ENCODE measurements at regions not wholly inside any gene's neighbourhood (a gene's known extent, or its start where the extent isn't known, plus 50 kb on each side); places are given as distances from the start of the nearest gene placed in this dataset.

DNA sequence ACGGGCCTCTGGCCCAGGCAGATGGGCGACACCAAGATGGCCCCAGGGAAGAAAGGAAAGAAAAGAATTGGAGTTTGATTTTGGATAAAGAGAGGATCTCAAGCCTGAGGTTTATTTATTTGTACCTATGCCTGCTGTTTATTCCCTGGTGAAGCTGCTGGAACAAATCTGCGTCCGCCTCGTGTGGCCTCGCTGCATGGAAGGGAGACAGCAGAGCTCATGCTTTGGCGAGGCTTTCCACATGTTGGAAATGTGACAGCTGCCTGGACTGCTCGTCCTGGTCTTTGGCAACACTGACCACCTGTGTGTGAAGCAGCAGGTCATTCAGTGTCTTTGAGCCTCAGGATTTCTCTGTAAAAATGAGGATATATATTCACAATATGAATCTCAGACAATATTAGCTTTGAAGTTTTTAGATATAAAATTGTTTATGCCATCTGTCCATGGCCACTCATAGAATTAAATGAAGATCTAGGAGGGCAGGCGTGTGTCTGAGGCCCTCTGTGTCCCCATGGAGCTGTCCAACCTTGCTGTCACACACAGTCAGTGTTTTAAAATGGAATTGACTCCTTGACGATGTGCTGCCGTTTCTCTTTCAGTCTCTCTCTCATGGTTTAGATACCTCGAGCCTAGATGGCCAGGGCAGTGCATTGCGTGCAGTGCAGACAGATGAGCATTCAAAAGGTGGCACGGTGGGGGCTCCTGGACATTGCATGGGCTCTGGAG is 94.3 kb downstream of the SOCS6 start:
- POLR2A ChIA-PET = interaction anchor here (0.7 to 5.6 kb wide), 8 partner anchors 11 to 96 kb away, joined by 3 to 50 read pairs (median 8); no protein-coding TSS in a partner anchor
- peaks cover 0 to 4% of the 10 kb centered on the region in 2 experiments; a peak in 1 of 4 replicates for H3K9me3 ChIP-seq (ENCODE audit: control insufficient read depth in 1 of 2, insufficient read depth in 1 of 2, low read depth in 1 of 2, low read length in 2 of 2)
- 0 out of 2 replicates have a peak, but pooled peaks have one; percentile 19 for TF ChIP-seq POLR2AphosphoS5 (IDR thresholded peaks at IDR 0.05; ENCODE audit: low read depth, low read length)
- TF ChIP-seq, protein P1, sequence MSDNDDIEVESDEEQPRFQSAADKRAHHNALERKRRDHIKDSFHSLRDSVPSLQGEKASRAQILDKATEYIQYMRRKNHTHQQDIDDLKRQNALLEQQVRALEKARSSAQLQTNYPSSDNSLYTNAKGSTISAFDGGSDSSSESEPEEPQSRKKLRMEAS (IDR thresholded peaks at IDR 0.05) = no peak
- no peak for TF ChIP-seq SRF (IDR thresholded peaks at IDR 0.05; ENCODE audit: low read depth)
- TF ChIP-seq EZH2phosphoT487 (IDR thresholded peaks at IDR 0.05; ENCODE audit: borderline replicate concordance) = no peak
- no peak overlapping the region for H2AFZ ChIP-seq (ENCODE audit: low read depth, low read length, poor library complexity, severe bottlenecking)
- peak overlapping the region; percentile 82 for H3K4me2 ChIP-seq (ENCODE audit: low read length)
- H3K36me3 ChIP-seq (ENCODE audit: control insufficient read depth in 1 of 2, insufficient read depth in 2 of 2, low read length in 2 of 2) = peaks cover 0 to 9% of the 10 kb centered on the region in 2 experiments; a peak in 1 of 4 replicates
- DNase-seq (ENCODE audit: low read depth, low spot score) (no peak), ATAC-seq (peak; percentile 5; the same call in 1 of the 2 replicates)
- BruUV-seq (replicated peaks) = no TSS peak
- no peaks in the 10 kb centered on the region for H3K27me3 ChIP-seq (ENCODE audit: insufficient read depth, low read length)
- H3K4me3 ChIP-seq (replicated peaks in 1 of 2; ENCODE audit: low read depth in 1 of 2, low read length in 2 of 2) = peak overlapping the region; percentile 42 to 53
- RAD21 ChIA-PET (ENCODE audit: low non-redundant PET in 1 of 2, low total read pairs in 2 of 2, uncharacterized antibody in 2 of 2, unreplicated experiment in 2 of 2) = interaction anchor here (0.6 to 1.4 kb wide), 2 partner anchors 10 to 18 kb away, joined by 3 to 7 read pairs; no protein-coding TSS in a partner anchor
- intact Hi-C loops (cut with micrococcal nuclease) = no loop called here
- no peaks in the 10 kb centered on the region for H3K9me2 ChIP-seq (ENCODE audit: insufficient read depth)
- H3K4me1 ChIP-seq (ENCODE audit: control insufficient read depth in 1 of 2, insufficient read depth in 2 of 2, low read length in 2 of 2) = peaks cover 49 to 86% of the 10 kb centered on the region in 2 experiments
- peaks cover 15% of the 10 kb centered on the region; the same call in 1 of the 2 replicates for H3K79me2 ChIP-seq (ENCODE audit: insufficient read depth, low read length)
- CTCF ChIA-PET = interaction anchor here (1.3 kb wide), 1 partner anchor 10 kb away, joined by 4 read pairs; no protein-coding TSS in a partner anchor
- peak overlapping the region; percentile 99 for H3K27ac ChIP-seq (ENCODE audit: low read depth, low read length)
- no peaks in the 10 kb centered on the region for H4K20me1 ChIP-seq (ENCODE audit: insufficient read depth)
- H3K9ac ChIP-seq (ENCODE audit: low read length) = peak overlapping the region; percentile 73

DNA sequence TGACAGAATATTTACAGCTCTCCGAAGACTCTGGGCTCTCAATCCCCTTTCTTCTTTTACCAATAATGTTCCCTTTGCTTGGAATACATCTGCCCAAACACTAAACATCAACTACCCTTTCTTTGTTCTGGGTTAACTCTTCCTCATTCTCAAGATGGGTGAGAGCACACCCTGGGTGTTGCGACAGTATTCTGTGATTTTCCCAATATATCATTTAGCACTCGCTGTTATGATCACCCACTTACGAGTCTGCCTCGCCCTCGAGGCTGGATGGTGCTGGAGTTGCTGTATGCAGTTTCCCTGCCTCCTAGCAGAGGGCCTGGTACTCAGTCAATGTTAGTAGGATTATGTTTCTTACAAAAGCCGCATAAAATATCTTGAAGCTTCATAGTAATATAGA is 93.2 kb downstream of the SOCS6 start:
- Histone ChIP-seq H3K9me3 (ENCODE audit: control insufficient read depth in 1 of 2, insufficient read depth in 1 of 2, low read depth in 1 of 2, low read length in 2 of 2) (no peaks in the 10 kb centered on the region; a peak in 1 of 4 replicates), H4K20me1 (ENCODE audit: insufficient read depth) (no peaks in the 10 kb centered on the region), H2AFZ (ENCODE audit: low read depth, low read length, poor library complexity, severe bottlenecking) (no peak overlapping the region), H3K27ac (ENCODE audit: low read depth, low read length) (peak overlapping the region; percentile 99), H3K4me3 (replicated peaks in 1 of 2; ENCODE audit: low read depth in 1 of 2, low read length in 2 of 2) (no peak overlapping the region), H3K4me2 (ENCODE audit: low read length) (peak overlapping the region; percentile 82), H3K4me1 (ENCODE audit: control insufficient read depth in 1 of 2, insufficient read depth in 2 of 2, low read length in 2 of 2) (peaks cover 60 to 95% of the 10 kb centered on the region in 2 experiments), H3K27me3 (ENCODE audit: insufficient read depth, low read length) (no peaks in the 10 kb centered on the region), H3K79me2 (ENCODE audit: insufficient read depth, low read length) (peaks cover 15% of the 10 kb centered on the region; the same call in 1 of the 2 replicates), H3K9ac (ENCODE audit: low read length) (peak overlapping the region; percentile 73), H3K36me3 (ENCODE audit: control insufficient read depth in 1 of 2, insufficient read depth in 2 of 2, low read length in 2 of 2) (peaks cover 0 to 4% of the 10 kb centered on the region in 2 experiments; a peak in 1 of 4 replicates), H3K9me2 (ENCODE audit: insufficient read depth) (no peaks in the 10 kb centered on the region)
- intact Hi-C loops (cut with micrococcal nuclease) = no loop called here
- BruUV-seq (replicated peaks) = TSS peak; percentile 77
- ATAC-seq (no peak), DNase-seq (ENCODE audit: low read depth, low spot score) (no peak)
- POLR2A ChIA-PET = interaction anchor here (5.3 to 5.6 kb wide), 2 partner anchors 10 to 42 kb away, joined by 48 to 50 read pairs; no protein-coding TSS in a partner anchor
- RAD21 ChIA-PET (ENCODE audit: low non-redundant PET in 1 of 2, low total read pairs in 2 of 2, uncharacterized antibody in 2 of 2, unreplicated experiment in 2 of 2) = no interaction called here
- CTCF ChIA-PET = interaction anchor here (1.2 kb wide), 1 partner anchor 52 kb away, joined by 4 read pairs; no protein-coding TSS in a partner anchor
- TF ChIP-seq SIN3A (IDR thresholded peaks at IDR 0.05; ENCODE audit: low read depth) = no peak
- no peak for TF ChIP-seq ELF1 (IDR thresholded peaks at IDR 0.05; ENCODE audit: borderline replicate concordance, low read depth)
- no peak for TF ChIP-seq POLR2AphosphoS5 (IDR thresholded peaks at IDR 0.05; ENCODE audit: low read depth, low read length)
- TF ChIP-seq SP1 (IDR thresholded peaks at IDR 0.05; ENCODE audit: low read depth) = no peak
- TF ChIP-seq, protein P2, sequence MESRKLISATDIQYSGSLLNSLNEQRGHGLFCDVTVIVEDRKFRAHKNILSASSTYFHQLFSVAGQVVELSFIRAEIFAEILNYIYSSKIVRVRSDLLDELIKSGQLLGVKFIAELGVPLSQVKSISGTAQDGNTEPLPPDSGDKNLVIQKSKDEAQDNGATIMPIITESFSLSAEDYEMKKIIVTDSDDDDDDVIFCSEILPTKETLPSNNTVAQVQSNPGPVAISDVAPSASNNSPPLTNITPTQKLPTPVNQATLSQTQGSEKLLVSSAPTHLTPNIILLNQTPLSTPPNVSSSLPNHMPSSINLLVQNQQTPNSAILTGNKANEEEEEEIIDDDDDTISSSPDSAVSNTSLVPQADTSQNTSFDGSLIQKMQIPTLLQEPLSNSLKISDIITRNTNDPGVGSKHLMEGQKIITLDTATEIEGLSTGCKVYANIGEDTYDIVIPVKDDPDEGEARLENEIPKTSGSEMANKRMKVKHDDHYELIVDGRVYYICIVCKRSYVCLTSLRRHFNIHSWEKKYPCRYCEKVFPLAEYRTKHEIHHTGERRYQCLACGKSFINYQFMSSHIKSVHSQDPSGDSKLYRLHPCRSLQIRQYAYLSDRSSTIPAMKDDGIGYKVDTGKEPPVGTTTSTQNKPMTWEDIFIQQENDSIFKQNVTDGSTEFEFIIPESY (IDR thresholded peaks at IDR 0.05; ENCODE audit: extremely low read depth, insufficient replicate concordance, low read length) = no peak
- TF ChIP-seq, protein P3, sequence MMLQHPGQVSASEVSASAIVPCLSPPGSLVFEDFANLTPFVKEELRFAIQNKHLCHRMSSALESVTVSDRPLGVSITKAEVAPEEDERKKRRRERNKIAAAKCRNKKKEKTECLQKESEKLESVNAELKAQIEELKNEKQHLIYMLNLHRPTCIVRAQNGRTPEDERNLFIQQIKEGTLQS (IDR thresholded peaks at IDR 0.05) = no peak
- no peak for TF ChIP-seq EZH2 (IDR thresholded peaks at IDR 0.05)
- no peak for TF ChIP-seq EZH2phosphoT487 (IDR thresholded peaks at IDR 0.05; ENCODE audit: borderline replicate concordance)
- TF ChIP-seq EGR1 (IDR thresholded peaks at IDR 0.05; ENCODE audit: low read depth) = no peak
- no peak for TF ChIP-seq JUND (IDR thresholded peaks at IDR 0.05)
- no peak for TF ChIP-seq ZNF274 (IDR thresholded peaks at IDR 0.05; ENCODE audit: low read depth, low read length)
- TF ChIP-seq POLR2A (IDR thresholded peaks at IDR 0.05; ENCODE audit: borderline replicate concordance, extremely low read depth, insufficient read depth, insufficient read length) = no peak
- TF ChIP-seq FOSL1 (IDR thresholded peaks at IDR 0.05; ENCODE audit: low read depth) = no peak
- TF ChIP-seq YY1 (IDR thresholded peaks at IDR 0.05; ENCODE audit: extremely low read depth, insufficient replicate concordance, low read depth, low read length) = no peak
- TF ChIP-seq, protein P1 (IDR thresholded peaks at IDR 0.05) = no peak

Measured in HCT116 (cell line).